NCI-H2227 (cell line): ENCODE measurements at regions not wholly inside any gene's neighbourhood (a gene's known extent, or its start where the extent isn't known, plus 50 kb on each side); places are given as distances from the start of the nearest gene placed in this dataset.

Experiments
- DNase-seq: peaks from one replicate; lab custom pipeline; 2025; ENCODE audit not compliant: unreplicated experiment; lab: John Stamatoyannopoulos, UW

DNA sequence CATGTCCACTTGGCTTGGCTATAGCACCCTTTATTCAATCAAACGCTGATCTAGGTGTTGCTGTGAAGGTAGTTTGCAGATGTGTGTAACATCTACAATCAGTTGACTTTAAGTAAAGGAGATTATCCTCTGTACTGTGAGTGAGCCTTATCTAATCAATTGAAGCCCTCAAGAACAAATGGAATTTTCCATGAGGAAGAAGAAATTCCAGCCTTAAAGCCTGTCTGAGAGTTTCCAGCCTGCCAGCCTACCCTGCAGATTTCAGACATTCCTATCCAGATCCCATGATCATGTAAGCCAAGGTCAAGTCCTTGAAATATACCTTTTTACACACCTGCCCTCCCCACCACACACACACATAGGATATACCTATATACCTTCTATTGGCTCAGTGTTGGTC lies 696.7 kb downstream of the MRPL39 start:
- no peak for DNase-seq

DNA sequence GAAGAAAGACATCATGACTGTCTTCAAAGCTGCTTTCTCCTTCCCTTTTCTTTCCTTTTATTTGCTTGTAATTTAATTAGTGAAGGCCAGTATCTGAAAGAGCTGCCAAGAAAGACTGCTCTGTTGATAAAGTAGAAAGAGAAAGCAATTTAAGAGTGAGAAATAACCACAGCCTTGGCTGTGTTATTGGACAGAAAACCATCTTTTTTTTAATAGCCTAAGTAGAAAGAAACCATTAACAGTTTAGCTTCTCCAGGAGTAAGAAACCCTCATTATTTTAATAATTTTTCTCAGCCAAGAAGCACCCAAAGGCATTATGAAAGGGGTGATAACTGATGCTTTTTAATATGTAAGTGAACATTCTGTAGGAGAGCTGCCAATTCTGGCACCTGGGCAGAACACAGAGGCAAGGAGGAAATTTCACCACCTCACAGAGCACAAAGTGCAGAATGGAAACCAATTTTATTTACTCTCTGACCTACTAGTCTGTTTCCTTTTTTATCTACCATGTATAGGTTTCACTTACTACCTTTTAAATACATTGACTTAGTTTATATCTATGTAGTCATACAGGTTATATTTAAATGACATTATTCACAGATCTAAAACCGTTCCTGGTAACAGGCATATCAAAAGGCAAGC lies 703.2 kb downstream of the MRPL39 start:
- no peak for DNase-seq

GRCh38 chr21:24899138-24899537 lies 708.1 kb downstream of the MRPL39 start:
- no peak for DNase-seq

- no peak for DNase-seq
Measured at GRCh38 chr21:24897883-24898282, 709.4 kb downstream of the MRPL39 start.

GRCh38 chr21:24896735-24897124 lies 710.6 kb downstream of the MRPL39 start:
- no peak for DNase-seq

DNA sequence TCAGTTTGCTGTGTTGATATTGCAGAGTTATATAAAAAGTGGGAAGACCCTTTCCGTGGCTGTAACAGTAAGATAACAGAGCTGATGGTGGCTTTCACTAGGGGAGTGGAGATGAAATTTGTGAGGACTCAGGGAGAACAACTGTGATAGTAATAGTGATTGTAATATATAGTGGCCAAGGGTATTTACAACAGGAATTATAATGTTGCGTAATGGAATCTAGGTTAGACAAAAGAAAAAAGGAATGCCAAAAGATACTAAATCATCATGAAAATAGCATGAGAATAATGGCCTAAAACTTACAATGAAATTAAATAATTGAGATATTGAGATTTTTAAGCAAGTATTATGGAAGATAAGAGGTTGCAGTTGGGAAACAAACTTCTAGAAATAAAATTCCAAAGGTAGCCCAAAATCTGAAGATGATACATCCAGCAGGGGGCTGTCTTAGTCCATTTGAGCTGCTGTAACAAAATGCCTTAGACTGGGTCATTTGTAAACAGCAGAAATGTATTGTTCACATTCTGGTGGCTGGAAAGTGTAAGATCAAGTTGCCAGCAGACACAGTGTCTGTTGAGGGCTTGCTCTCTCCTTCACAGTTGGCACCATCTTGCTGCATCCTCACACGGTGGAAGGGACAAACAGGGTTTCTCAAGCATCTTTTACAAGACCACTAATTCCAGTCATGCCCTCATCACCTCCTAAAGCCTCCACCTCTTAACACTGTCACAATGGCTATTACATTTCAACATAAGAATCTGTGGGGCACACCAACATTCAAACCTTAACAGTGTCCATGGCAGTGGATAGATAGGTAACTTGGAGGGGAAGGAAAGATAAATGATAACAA lies 711.2 kb downstream of the MRPL39 start:
- no peak for DNase-seq

DNA sequence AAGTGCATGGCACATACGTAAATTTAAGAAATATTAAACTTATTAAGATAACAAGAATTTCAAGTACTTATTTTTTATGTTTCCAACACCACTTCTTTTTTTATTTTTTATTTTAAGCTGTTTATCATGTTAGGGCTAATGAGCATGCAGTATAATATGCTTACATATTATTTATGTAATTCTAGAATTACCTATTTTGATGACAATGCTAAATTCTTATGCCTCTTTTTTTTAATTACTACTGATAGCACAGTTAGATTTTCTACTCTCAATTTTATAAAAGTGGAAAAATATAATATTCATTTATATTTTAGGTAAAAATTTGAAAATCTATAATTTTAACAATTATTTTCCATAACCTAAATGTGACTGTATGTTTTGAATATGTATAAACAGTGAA lies 713.0 kb downstream of the MRPL39 start:
- no peak for DNase-seq

GRCh38 chr21:24890021-24890420 lies 717.3 kb downstream of the MRPL39 start:
- no peak for DNase-seq

DNA sequence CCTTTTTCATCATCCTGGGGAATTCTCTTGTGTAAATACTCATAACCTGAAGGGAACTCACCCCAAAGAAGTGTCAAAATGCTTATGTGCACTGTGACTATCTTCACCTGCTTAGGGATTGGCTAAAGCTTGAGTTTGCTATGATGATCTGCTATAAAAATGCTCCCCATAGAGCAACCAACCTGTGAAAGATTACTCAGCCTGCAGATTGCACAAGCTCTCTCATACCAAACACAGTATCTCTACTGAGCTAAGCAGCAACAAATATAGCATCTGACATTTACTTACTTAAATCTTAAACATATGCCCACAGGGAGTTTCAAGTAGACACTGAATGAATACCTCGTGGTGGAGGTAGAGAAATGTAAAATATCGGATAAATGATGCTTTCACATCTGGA lies 725.8 kb downstream of the MRPL39 start:
- DNase-seq, result no peak

DNA sequence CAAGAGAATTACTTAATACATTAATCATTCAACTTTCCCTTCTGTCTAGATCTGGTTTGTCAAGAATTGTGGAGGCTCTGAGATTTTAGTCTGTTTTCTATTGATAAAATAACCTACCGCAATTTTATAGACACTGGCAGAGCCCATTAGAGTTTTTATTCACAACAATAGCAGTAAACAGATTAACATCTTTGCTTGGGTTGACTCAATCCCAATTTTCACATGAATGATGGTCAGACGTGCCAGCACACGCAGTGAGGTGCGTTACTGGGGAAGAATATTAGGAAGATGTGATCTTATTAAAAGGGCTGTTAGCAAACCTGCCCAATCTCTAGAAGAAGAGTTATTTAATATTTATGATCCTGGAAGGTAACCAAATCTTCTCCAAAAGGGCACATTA lies 736.6 kb downstream of the MRPL39 start:
- no peak for DNase-seq

GRCh38 chr21:24869862-24870261 lies 737.4 kb downstream of the MRPL39 start:
- no peak for DNase-seq

- no peak for DNase-seq
Measured at GRCh38 chr21:24868117-24868516, 739.2 kb downstream of the MRPL39 start.

DNA sequence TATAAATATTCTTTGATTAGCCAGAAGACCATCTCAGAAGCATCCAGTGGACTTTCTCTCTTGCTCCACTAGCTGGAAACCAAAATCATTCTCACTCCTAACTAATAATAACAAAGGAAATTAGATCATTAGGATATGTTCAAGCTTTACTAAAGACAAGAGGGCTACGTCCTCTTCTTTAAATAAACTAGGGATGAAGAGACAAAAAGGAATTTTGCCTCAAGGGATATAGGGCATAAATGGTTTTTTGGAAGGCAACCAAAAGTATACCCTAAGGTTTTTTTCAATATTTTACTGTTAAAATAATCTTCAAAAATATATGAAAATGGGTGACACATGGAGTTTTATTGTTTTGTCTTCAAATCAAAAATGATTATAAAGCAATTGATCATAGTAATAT lies 745.8 kb downstream of the MRPL39 start:
- no peak for DNase-seq

DNA sequence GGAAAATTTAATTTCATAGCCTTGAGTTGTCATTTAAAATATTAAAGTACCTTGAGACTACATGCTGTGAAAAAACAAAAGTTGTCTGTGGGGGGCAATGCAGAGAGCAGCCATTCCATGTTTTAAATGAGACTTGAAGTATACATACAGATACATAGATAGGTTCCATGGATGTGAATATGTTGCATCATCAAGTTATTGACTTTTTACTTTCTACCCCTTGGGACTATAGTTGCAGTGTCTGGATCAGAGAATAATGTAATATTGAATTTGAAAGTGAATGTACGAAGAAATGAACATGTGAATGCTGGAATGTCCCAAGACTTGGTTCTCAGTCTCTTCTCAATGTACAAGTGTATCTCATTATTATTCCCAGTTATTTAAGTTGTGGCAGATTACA lies 751.0 kb downstream of the MRPL39 start:
- no peak for DNase-seq

DNA sequence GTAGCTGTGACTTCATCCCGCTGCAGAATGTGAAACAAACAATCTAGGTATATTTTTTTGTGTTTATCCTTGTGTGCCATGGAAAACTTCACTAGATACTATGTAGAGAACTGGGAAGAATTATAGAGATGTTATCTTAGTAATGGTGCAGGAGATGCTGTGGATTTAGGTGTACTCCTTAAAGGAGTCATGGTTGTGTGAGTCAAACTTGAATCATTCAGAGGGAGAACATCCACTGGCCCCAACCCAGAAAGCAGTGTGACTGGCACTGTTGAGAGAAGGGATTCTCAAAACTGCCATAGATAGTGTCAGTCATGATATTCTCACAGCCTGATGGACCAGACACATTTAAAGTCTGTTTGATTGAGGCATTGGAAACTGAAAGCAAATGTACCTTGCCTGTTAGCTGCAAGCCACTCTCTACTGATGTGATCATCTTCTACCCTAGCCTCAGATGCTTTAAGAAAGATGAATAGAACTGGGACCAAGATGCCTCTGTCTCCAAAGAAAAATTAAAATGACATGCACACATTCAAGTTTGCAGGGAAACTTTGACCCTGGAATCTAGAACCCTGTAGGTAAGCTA lies 754.6 kb downstream of the MRPL39 start:
- DNase-seq, result no peak

DNA sequence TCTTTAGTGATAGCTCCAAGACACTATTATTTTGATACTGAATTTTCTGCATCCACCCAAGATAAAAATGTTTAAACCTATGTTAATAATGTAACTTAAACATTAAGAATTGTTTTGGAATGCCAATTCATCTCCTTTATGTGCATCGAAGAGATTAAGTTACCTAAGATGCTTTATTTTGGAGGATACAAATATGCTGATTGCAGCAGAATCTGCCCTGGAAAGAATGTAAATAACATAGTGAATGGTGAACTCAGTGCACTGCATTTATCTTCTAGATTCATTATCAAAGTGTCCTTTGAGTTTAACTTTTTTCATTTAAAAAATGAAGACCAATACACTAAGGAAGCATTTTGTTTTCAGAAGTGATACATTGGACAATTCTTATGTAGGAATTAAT lies 757.2 kb downstream of the MRPL39 start:
- DNase-seq, result no peak

DNA sequence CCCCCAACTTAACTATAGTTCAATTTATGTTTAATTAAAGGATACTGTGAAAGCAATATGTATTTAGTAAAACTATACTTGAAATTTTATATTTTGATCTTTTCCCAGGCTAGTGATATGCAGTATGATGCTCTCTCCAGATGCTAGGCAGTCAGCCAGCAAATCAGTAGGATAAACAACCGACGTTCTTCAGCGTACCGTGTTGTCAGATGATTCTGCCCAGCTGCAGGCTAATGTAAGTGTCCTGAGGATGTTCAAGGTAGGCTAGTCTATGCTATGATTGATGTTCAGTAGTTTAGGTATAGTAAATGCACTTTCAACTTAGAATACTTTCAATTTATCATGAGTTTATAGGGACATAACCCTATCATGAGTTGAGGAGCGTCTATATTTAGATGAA lies 762.6 kb downstream of the MRPL39 start:
- no peak for DNase-seq

GRCh38 chr21:24840287-24840686 lies 767.0 kb downstream of the MRPL39 start:
- no peak for DNase-seq

GRCh38 chr21:24832961-24833360 lies 774.3 kb downstream of the MRPL39 start:
- DNase-seq, result no peak

- no peak for DNase-seq
Measured at GRCh38 chr21:24829397-24829796, 777.9 kb downstream of the MRPL39 start.

DNA sequence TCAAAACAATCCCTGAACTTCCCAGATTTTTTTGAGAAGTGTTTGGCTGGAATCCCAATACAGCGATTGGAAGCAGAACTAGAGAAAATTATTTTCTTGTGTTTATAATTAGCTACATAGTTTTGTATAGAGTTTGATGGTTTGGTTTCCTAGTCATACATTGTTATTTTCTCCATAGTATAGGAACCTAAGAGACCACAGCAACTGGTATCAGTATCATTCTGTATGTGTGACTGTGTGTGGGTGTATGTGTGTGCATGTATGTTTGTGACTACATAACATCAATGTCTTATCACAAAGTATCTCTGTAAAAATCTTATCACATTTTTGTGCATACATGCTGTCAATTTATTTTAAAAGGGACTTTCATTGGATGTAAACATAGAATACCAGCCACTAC lies 780.5 kb downstream of the MRPL39 start:
- no peak for DNase-seq

DNA sequence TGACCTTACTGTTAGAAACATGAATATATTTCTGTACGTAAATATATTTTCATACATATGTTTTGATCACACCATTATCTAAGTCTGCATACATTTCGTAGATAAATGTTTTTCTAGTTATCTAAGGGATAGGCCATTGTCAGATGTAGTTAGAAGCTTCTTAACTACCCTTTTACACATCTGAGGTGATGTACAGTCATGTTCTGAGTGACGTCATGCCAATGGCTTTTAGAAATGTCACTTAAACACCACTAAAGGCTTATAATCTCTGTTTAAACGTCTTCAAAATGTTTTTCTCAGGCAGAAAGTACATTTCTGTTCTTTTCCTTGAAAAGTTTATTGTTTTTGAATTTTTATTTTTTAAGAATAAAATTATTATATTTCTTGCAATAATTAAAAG lies 781.9 kb downstream of the MRPL39 start:
- DNase-seq, result no peak
